Karpas-422 (cell line): ENCODE measurements at regions not wholly inside any gene's neighbourhood (a gene's known extent, or its start where the extent isn't known, plus 50 kb on each side); places are given as distances from the start of the nearest gene placed in this dataset.

ENCODE experiments used
- DNase-seq: peaks from one replicate; pipeline ENCODE4 v3.0.0-alpha.2; 2015
- H2AFZ ChIP-seq: fragments of 200-600 bp; sonication (generic); 2 replicates; pipeline ENCODE4 v1.6.1; 2014; ENCODE audit warnings: antibody characterized with exemption, low read length, mixed read lengths
- H3K27ac ChIP-seq: fragments of 200-600 bp; sonication (generic); 2 replicates; pipeline ENCODE4 v1.5.1; 2014; ENCODE audit warnings: mild to moderate bottlenecking, low read length, moderate library complexity
- H3K27me3 ChIP-seq: fragments of 200-600 bp; sonication (generic); 2 replicates; pipeline ENCODE4 v1.6.1; 2014; ENCODE audit warnings: low read length, mixed read lengths
- H3K36me3 ChIP-seq: fragments of 200-600 bp; sonication (generic); 2 replicates; pipeline ENCODE4 v1.6.1; 2014; ENCODE audit warnings: low read length, mixed read lengths; ENCODE audit not compliant: insufficient read depth
- H3K4me1 ChIP-seq: fragments of 200-600 bp; sonication (generic); 2 replicates; pipeline ENCODE4 v1.6.1; 2014; ENCODE audit warnings: mild to moderate bottlenecking, low read length, mixed read lengths
- H3K4me2 ChIP-seq: fragments of 200-600 bp; sonication (generic); 2 replicates; pipeline ENCODE4 v1.6.1; 2014; ENCODE audit warnings: low read length, low read depth, mild to moderate bottlenecking; ENCODE audit not compliant: poor library complexity, severe bottlenecking
- H3K4me3 ChIP-seq: fragments of 200-600 bp; sonication (generic); 2 replicates; pipeline ENCODE4 v1.5.1; 2014; ENCODE audit warnings: mild to moderate bottlenecking, antibody characterized with exemption, low read length, mixed read lengths
- H3K79me2 ChIP-seq: fragments of 200-600 bp; sonication (generic); 2 replicates; pipeline ENCODE4 v1.6.1; 2014; ENCODE audit warnings: mild to moderate bottlenecking, low read length, mixed read lengths
- H3K9ac ChIP-seq: fragments of 200-600 bp; sonication (generic); 2 replicates; pipeline ENCODE4 v1.6.0; 2014; ENCODE audit warnings: low read length
- H3K9me2 ChIP-seq: fragments of 200-600 bp; sonication (generic), shearing (Covaris generic); replicated peaks from 2 replicates; pipeline ENCODE4 v1.6.0; 2014; ENCODE audit warnings: mild to moderate bottlenecking, low read length, moderate library complexity; ENCODE audit not compliant: insufficient read depth
- H3K9me3 ChIP-seq: fragments of 300-700, 200-600 bp; sonication (generic); 2 replicates; pipeline ENCODE4 v1.6.1; 2014; ENCODE audit warnings: low read length, mixed read lengths
- H4K20me1 ChIP-seq: fragments of 200-600 bp; sonication (generic); 2 replicates; pipeline ENCODE4 v1.6.1; 2014; ENCODE audit warnings: mild to moderate bottlenecking, antibody characterized with exemption, low read length, low read depth; ENCODE audit not compliant: insufficient read depth

DNA sequence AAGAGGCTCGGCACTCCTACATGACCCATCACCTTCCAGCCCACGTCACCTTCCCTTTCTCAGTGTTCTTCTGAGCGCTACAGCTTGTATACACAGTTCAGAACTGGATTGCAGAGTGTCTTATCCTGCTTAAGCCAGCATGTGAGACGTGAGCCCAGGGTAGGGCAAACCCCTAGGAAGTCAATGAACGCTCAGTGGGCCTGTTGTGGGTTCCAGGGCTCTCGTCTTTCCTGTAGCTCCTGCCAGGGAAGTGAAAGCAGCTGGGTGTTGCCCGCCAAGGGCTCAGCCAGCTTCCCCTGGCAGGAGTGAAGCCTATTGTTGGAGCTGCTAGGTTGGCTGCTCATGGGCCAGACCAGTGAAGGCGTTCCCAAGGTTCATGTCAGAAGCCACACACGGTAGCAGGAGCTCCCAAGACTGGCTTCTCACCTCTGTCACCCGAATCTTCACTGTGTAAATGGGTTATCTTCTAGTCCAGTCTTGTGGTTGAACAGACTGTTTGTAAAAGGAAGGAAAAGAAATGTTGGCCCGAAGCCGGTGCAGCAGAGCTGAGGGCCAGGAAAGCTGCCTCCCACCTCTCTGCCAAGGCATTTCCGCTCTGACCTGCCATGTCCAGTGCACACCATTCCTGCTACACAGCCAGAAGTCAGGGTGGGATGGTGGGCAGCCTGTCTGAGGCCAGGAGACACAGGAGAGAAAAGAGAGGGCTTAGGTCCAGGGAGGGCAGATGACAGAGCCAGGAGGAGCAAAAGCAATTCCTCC lies 69.6 kb upstream of the RMDN2 start:
- Histone ChIP-seq H3K27me3 (no peaks in the 10 kb centered on the region), H3K9me2 (no peaks in the 10 kb centered on the region), H3K4me1 (no peaks in the 10 kb centered on the region), H2AFZ (no peak overlapping the region), H3K4me3 (no peak overlapping the region), H3K9me3 (no peaks in the 10 kb centered on the region), H4K20me1 (no peaks in the 10 kb centered on the region), H3K27ac (no peak overlapping the region), H3K36me3 (no peaks in the 10 kb centered on the region), H3K79me2 (no peaks in the 10 kb centered on the region), H3K4me2 (no peak overlapping the region), H3K9ac (no peak overlapping the region)
- no peak for DNase-seq

DNA sequence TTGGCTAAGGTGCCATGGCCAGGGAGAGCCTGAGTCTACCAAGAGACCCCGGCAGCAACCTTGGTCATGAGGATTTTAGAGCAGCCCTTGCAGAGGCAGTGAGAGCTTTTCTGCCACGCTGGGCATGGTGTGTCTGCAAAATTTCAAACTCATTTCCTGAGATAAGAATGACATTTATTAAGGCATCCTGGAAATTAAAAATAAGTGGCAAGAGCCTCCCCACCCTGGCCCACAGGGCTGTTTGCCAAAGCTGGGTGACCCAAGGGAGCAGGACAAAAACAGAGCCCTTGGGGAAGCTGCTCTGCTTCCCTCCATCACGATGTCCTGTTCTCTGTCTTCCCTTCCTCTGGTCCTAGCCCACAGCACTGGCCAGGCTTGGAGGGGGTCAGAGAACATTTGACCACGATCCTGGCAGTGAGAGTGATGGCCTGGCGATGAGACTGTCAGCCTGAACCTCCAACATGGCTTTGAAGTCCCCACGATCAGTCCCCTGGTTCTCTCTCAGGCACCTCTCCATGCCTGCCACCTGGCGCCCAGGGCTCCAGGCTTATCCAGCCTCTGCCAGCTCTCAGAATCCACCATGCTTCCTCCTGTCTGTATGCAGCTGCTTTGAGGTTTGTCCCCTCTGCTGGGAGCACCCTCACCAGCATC lies 68.9 kb upstream of the RMDN2 start:
- H3K27me3 ChIP-seq = no peaks in the 10 kb centered on the region
- H3K36me3 ChIP-seq = no peaks in the 10 kb centered on the region
- no peak overlapping the region for H3K9ac ChIP-seq
- no peaks in the 10 kb centered on the region for H3K9me3 ChIP-seq
- H3K9me2 ChIP-seq = no peaks in the 10 kb centered on the region
- H4K20me1 ChIP-seq = no peaks in the 10 kb centered on the region
- DNase-seq = no peak
- no peaks in the 10 kb centered on the region for H3K79me2 ChIP-seq
- no peak overlapping the region for H3K4me2 ChIP-seq
- no peak overlapping the region for H3K27ac ChIP-seq
- H3K4me1 ChIP-seq = no peaks in the 10 kb centered on the region
- H2AFZ ChIP-seq = no peak overlapping the region
- no peak overlapping the region for H3K4me3 ChIP-seq

DNA sequence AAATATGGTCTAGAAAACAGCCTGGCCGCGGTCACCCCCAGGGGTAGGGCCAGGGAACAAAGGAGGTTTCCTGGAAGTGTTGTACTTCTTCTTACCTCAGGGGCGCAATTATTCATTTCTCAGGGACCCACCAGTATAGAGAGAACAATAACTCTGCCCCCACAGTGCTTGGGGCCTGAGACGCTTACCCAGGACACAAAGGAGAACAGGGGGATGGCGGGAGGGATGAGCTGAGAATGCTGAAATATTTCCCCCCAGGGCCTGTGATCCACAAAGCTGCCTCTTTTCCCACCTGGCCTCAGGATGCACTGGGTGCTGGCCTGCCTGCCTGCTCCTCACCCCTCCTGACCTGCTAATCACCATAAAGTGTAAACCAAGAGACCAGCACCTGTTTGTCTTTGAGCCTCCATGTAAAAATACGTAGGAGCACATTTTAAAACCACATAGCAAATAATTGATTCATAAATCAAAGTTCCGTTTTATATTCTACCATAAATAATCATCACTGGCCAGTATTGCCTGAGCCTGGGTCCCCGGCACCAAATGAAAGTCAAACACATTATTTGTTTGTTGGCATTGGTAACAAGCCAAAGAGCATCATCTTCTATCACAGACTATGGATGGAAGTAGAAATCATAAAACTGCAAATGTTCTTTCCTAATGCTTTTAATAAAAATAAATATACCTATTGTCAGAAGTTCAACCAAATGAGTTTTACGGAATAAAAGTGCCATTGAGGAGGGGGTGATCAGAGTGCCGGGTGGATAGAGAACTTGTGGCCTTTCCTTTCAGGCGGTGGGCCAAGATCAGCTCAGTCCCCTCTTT lies 67.3 kb upstream of the RMDN2 start:
- no peaks in the 10 kb centered on the region for H3K36me3 ChIP-seq
- no peaks in the 10 kb centered on the region for H4K20me1 ChIP-seq
- no peaks in the 10 kb centered on the region for H3K9me2 ChIP-seq
- no peak overlapping the region for H3K4me3 ChIP-seq
- no peak overlapping the region for H3K27ac ChIP-seq
- H3K4me2 ChIP-seq = no peak overlapping the region
- no peak overlapping the region for H3K9ac ChIP-seq
- no peaks in the 10 kb centered on the region for H3K9me3 ChIP-seq
- H3K79me2 ChIP-seq = no peaks in the 10 kb centered on the region
- H3K27me3 ChIP-seq = no peaks in the 10 kb centered on the region
- no peak for DNase-seq
- no peaks in the 10 kb centered on the region for H3K4me1 ChIP-seq
- no peak overlapping the region for H2AFZ ChIP-seq

DNA sequence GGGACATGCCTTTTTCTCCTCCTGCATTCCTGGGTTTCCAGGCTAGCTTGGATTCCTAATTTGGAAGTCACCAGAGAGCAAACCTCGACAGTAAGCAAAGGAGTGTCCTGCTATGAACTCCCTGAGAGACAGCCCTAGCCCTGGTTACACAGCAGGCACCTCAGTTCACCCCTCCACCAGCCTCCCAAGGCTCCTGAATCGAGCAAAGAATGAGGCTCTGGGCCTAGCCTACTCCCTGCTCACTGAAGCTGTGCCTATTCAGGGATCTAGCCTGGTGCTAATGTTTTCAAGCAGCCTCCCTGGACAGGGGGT lies 66.7 kb upstream of the RMDN2 start:
- no peak overlapping the region for H3K27ac ChIP-seq
- no peak overlapping the region for H3K4me2 ChIP-seq
- no peaks in the 10 kb centered on the region for H3K27me3 ChIP-seq
- H3K4me1 ChIP-seq = no peaks in the 10 kb centered on the region
- no peaks in the 10 kb centered on the region for H3K79me2 ChIP-seq
- H3K9ac ChIP-seq = no peak overlapping the region
- H3K9me2 ChIP-seq = no peaks in the 10 kb centered on the region
- no peaks in the 10 kb centered on the region for H4K20me1 ChIP-seq
- H3K36me3 ChIP-seq = no peaks in the 10 kb centered on the region
- H3K9me3 ChIP-seq = no peaks in the 10 kb centered on the region
- no peak overlapping the region for H2AFZ ChIP-seq
- no peak overlapping the region for H3K4me3 ChIP-seq
- DNase-seq = no peak

DNA sequence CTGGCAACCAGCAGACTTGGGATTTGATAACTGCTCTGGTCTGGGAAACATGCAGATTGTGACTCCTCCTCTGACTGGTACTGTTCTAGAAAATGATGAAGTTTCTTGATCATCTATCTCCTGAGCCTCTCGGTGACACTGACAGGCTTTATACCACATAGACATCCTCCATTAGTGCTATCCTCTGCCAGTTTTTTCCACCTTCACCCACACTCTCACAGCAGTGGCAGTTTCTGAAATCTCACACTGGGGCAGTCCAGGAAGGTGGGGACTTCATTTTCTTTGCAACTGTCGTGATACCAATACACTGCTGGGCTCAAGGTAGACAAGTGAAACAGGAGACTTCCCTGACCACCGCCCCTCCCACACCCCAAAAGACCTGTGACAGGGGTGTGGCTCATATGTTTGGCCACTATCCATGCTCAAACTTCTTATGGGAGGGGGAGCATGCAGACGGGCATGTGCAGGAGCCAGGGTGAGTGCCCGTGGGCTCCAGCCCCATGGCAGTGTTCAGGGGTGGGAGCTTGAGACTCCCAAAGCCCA lies 66.3 kb upstream of the RMDN2 start:
- no peak for DNase-seq
- H3K4me2 ChIP-seq = no peak overlapping the region
- H3K36me3 ChIP-seq = no peaks in the 10 kb centered on the region
- no peak overlapping the region for H2AFZ ChIP-seq
- H3K4me3 ChIP-seq = no peak overlapping the region
- H3K27me3 ChIP-seq = no peaks in the 10 kb centered on the region
- H3K9ac ChIP-seq = no peak overlapping the region
- no peaks in the 10 kb centered on the region for H4K20me1 ChIP-seq
- no peak overlapping the region for H3K27ac ChIP-seq
- no peaks in the 10 kb centered on the region for H3K79me2 ChIP-seq
- H3K4me1 ChIP-seq = no peaks in the 10 kb centered on the region
- no peaks in the 10 kb centered on the region for H3K9me2 ChIP-seq
- H3K9me3 ChIP-seq = no peaks in the 10 kb centered on the region

DNA sequence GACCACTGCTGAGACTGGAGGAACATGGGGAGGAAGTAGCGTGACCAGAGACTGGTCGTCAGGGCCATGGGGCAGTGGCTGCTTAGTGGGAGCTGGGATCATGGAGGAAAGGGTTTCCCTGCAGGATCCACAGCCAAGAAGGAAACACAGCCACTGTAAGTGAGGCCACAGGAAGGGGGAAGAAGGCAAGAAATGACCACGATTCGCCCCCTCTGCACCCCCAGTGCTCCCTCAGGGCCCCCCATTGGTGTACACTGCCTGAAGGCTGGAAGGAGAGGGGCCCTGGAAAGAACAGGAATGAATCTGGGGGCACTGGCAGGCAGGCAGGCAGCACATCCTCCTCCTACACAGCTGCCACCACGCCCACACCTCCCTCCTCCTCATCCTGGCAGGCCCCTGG lies 62.5 kb upstream of the RMDN2 start:
- DNase-seq = no peak
- no peaks in the 10 kb centered on the region for H3K27me3 ChIP-seq
- H3K4me3 ChIP-seq = no peak overlapping the region
- H3K9ac ChIP-seq = no peak overlapping the region
- H3K79me2 ChIP-seq = no peaks in the 10 kb centered on the region
- H4K20me1 ChIP-seq = no peaks in the 10 kb centered on the region
- no peaks in the 10 kb centered on the region for H3K36me3 ChIP-seq
- no peaks in the 10 kb centered on the region for H3K9me3 ChIP-seq
- no peaks in the 10 kb centered on the region for H3K4me1 ChIP-seq
- H3K9me2 ChIP-seq = no peaks in the 10 kb centered on the region
- H3K27ac ChIP-seq = no peak overlapping the region
- H3K4me2 ChIP-seq = no peak overlapping the region
- no peak overlapping the region for H2AFZ ChIP-seq

DNA sequence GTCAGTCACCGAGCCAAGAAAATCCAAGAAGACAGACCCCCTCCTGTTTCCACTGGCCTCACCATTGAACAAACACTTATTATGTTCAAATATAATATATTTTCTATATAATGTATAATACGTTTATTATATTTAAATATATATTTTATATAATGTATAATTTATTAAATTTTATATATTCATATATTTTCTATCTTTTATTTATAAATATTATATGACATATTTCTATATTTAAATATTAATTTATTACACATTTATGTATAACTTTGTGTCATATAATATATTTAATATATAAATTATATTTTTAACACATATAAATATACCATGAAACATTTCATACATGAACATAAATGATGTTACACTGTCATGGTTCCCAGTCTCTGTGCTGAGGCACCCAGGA lies 60.9 kb upstream of the RMDN2 start:
- H3K27ac ChIP-seq = no peak overlapping the region
- H2AFZ ChIP-seq = no peak overlapping the region
- no peaks in the 10 kb centered on the region for H3K79me2 ChIP-seq
- no peaks in the 10 kb centered on the region for H3K27me3 ChIP-seq
- H3K4me3 ChIP-seq = no peak overlapping the region
- H4K20me1 ChIP-seq = no peaks in the 10 kb centered on the region
- H3K4me1 ChIP-seq = no peaks in the 10 kb centered on the region
- no peaks in the 10 kb centered on the region for H3K36me3 ChIP-seq
- no peaks in the 10 kb centered on the region for H3K9me3 ChIP-seq
- no peak overlapping the region for H3K9ac ChIP-seq
- H3K9me2 ChIP-seq = no peaks in the 10 kb centered on the region
- no peak overlapping the region for H3K4me2 ChIP-seq
- no peak for DNase-seq

DNA sequence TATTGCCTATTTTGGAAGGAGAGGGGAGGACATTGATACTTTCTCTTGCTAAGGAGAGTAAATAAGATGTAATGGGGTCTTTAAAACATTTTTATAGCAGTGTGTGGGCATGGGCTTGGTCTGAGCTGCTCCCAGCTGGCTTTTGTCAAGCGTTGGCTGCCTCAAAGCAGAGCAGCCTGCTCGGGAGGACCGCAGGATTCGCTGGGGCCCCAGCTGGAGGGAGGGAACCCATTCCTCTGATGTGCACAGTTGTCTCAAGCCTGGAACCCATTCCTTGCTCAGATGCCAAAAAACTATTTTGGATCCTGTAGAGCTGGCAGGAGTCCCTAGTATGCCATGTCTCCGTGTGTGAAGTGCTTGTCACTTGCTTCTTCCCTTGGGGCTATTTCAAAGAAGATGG lies 59.4 kb upstream of the RMDN2 start:
- Histone ChIP-seq H3K27ac (no peak overlapping the region), H3K36me3 (no peaks in the 10 kb centered on the region), H3K27me3 (no peaks in the 10 kb centered on the region), H4K20me1 (no peaks in the 10 kb centered on the region), H3K4me3 (no peak overlapping the region), H3K9me2 (no peaks in the 10 kb centered on the region), H3K79me2 (no peaks in the 10 kb centered on the region), H3K9ac (no peak overlapping the region), H3K9me3 (no peaks in the 10 kb centered on the region), H3K4me1 (no peaks in the 10 kb centered on the region), H3K4me2 (no peak overlapping the region), H2AFZ (no peak overlapping the region)
- DNase-seq = no peak
